GM10248 (cell line): ENCODE measurements at regions not wholly inside any gene's neighbourhood (a gene's known extent, or its start where the extent isn't known, plus 50 kb on each side); places are given as distances from the start of the nearest gene placed in this dataset.

Experiments
- CTCF ChIA-PET: fragments of 300-600 bp; sonication (Branson Sonifier 250); formaldehyde crosslinking; extraction: SDS; loops from one replicate; lab custom pipeline; 2021; ENCODE audit warnings: antibody characterized with exemption; lab: Yijun Ruan, JAX
- POLR2A ChIA-PET: fragments of 350-650 bp; sonication (Branson Sonifier 250); formaldehyde crosslinking; extraction: SDS; loops from one replicate; lab custom pipeline; 2020; ENCODE audit warnings: antibody characterized with exemption; lab: Yijun Ruan, JAX
- DNase-seq: peaks from one replicate; pipeline ENCODE4 v3.0.0; 2012; ENCODE audit errors: extremely low spot score
- TF ChIP-seq, protein P1 (sequence below): IDR thresholded peaks from 2 replicates; pipeline ENCODE4 v1.5.1; 2012; ENCODE audit warnings: mild to moderate bottlenecking, low read depth; ENCODE audit errors: extremely low read depth, missing control alignments, control extremely low read depth

DNA sequence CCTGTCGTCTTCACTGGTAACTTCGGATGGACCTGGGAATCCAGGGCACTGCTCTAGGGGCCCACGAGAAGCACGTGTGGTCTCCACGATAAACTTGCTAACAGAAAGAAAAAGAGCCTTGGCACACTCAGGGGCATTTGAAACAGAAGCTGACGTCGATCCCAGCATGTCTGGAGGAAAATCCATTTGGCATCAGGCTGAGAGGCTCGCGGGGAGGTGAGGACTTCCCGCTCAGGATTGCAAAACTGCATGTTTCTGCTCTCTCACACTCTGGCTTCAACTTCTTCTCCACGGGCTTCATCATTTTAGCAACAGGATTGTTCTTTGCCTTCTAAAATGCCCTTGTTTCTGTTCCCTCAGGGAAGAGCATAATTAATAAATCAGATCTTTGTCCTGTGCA lies 181.7 kb upstream of the COPS8 start:
- ChIA-PET CTCF (no interaction called here), POLR2A (no interaction called here)
- TF ChIP-seq, protein P1, sequence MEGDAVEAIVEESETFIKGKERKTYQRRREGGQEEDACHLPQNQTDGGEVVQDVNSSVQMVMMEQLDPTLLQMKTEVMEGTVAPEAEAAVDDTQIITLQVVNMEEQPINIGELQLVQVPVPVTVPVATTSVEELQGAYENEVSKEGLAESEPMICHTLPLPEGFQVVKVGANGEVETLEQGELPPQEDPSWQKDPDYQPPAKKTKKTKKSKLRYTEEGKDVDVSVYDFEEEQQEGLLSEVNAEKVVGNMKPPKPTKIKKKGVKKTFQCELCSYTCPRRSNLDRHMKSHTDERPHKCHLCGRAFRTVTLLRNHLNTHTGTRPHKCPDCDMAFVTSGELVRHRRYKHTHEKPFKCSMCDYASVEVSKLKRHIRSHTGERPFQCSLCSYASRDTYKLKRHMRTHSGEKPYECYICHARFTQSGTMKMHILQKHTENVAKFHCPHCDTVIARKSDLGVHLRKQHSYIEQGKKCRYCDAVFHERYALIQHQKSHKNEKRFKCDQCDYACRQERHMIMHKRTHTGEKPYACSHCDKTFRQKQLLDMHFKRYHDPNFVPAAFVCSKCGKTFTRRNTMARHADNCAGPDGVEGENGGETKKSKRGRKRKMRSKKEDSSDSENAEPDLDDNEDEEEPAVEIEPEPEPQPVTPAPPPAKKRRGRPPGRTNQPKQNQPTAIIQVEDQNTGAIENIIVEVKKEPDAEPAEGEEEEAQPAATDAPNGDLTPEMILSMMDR = no peak
- DNase-seq = no peak

- TF ChIP-seq, protein P1 = no peak
- DNase-seq = no peak
- ChIA-PET CTCF (no interaction called here), POLR2A (no interaction called here)
These were observed 181.1 kb upstream of the COPS8 start for GRCh38 chr2:236904389-236905263.

- ChIA-PET CTCF (no interaction called here), POLR2A (no interaction called here)
- TF ChIP-seq, protein P1 = no peak
- no peak for DNase-seq
These were observed 179.7 kb upstream of the COPS8 start for GRCh38 chr2:236905976-236906375.

DNA sequence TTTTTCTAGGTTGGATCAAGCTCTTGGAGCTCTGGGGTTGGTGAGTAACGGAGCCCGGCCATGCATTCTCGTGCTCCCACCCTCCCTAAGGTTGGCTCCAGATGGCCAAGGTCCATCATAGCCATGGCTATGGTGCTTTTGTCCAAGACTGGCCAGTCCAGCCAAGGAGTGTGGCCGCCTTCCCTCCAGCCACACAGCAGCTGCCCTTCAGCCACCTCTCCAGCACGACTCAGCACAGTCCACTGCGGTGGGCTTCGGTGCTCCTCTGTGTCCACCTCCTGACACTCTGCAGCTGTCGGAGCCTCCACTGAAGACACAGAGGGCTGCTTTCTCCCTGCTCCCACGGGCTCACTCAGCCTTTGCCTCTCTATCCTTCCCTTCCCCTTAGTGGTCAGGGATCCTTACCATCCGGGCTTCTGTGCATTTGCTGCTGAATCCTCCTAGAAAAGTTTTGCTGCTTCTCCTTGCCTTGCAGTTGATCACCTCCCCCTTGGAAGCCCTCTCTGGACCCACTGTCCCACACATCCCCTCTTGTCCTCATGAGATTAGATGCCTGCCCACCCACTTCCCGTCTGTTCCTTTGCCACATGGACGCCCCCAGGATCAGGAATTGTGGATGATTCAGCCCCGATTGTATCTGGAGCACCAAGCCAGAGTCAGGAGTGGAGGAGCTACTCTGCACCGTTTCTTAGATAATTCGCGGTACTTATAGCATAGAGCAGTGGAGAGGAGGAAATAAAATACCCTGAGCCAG lies 177.1 kb upstream of the COPS8 start:
- CTCF ChIA-PET = no interaction called here
- POLR2A ChIA-PET = no interaction called here
- DNase-seq = no peak
- TF ChIP-seq, protein P1 = no peak

- TF ChIP-seq, protein P1 = no peak
These were observed 176.5 kb upstream of the COPS8 start for GRCh38 chr2:236909193-236909504.

DNA sequence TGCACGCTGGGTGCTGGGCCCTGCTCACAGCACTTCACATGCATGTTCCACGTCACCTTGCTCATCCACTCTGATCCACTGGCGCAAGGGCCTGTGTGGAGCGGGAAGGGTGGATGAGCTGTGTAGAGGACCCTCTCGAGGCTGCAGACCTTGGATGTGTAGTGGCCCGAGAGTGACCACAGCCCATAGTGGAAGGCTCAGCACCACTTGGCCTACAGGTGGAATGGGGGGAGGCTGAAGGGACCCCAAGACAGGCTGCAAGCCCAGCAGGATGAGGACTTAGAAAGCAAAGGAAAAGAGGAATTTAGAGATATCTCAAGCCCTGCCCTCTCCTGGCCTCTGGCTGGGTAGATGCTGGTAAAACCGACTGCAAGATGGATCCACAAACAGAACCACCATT lies 175.9 kb upstream of the COPS8 start:
- TF ChIP-seq, protein P1 = no peak
- CTCF ChIA-PET = no interaction called here
- no peak for DNase-seq
- POLR2A ChIA-PET = no interaction called here

More at GRCh38 chr2:236909193-236909504, 176.5 kb upstream of the COPS8 start:
- ChIA-PET CTCF (no interaction called here), POLR2A (no interaction called here)
- no peak for DNase-seq
